ENCODE measurements at regions not wholly inside any gene's neighbourhood (a gene's known extent, or its start where the extent isn't known, plus 50 kb on each side); places are given as distances from the start of the nearest gene placed in this dataset.

GRCh38 chr1:38141483-38141882 lies 94.9 kb upstream of the POU3F1 start:
- Histone ChIP-seq H3K9me3 (peaks cover 0 to 6% (median 0%) of the 10 kb centered on the region in 4 donors), H3K36me3 (no peaks in the 10 kb centered on the region), H3K27ac (no peak overlapping the region), H3K4me1 (peaks cover 0 to 20% (median 0%) of the 10 kb centered on the region in 4 donors), H3K27me3 (no peaks in the 10 kb centered on the region), H3K4me3 (no peak overlapping the region)
- DNase-seq, result no peak
- TF ChIP-seq POLR2A (IDR thresholded peaks at IDR 0.05) (no peak), CTCF (IDR thresholded peaks at IDR 0.05) (no peak)

GRCh38 chr1:38139738-38140487 lies 93.3 kb upstream of the POU3F1 start:
- TF ChIP-seq CTCF (IDR thresholded peaks at IDR 0.05) (no peak), POLR2A (IDR thresholded peaks at IDR 0.05) (no peak)
- Histone ChIP-seq H3K27me3 (no peaks in the 10 kb centered on the region), H3K9me3 (no peaks in the 10 kb centered on the region), H3K4me1 (peaks cover 0 to 20% (median 0%) of the 10 kb centered on the region in 4 donors), H3K27ac (no peak overlapping the region), H3K4me3 (no peak overlapping the region), H3K36me3 (no peaks in the 10 kb centered on the region)
- DNase-seq, result no peak

- Histone ChIP-seq H3K4me3 (no peak overlapping the region), H3K27me3 (no peaks in the 10 kb centered on the region), H3K9me3 (no peaks in the 10 kb centered on the region), H3K4me1 (peaks cover 0 to 20% (median 0%) of the 10 kb centered on the region in 4 donors), H3K27ac (peak overlapping the region in 1 of 4 donors; percentile 12), H3K36me3 (no peaks in the 10 kb centered on the region)
- no peak for TF ChIP-seq CTCF (IDR thresholded peaks at IDR 0.05)
- TF ChIP-seq POLR2A (IDR thresholded peaks at IDR 0.05), result no peak
- DNase-seq, result peak in 1 of 3 donors; percentile 51
Measured at GRCh38 chr1:38138498-38139233, 92.1 kb upstream of the POU3F1 start.

- Histone ChIP-seq H3K4me3 (no peak overlapping the region), H3K4me1 (peaks cover 0 to 20% (median 0%) of the 10 kb centered on the region in 4 donors), H3K36me3 (no peaks in the 10 kb centered on the region), H3K9me3 (no peaks in the 10 kb centered on the region), H3K27ac (no peak overlapping the region), H3K27me3 (no peaks in the 10 kb centered on the region)
- no peak for DNase-seq
- TF ChIP-seq CTCF (IDR thresholded peaks at IDR 0.05) (no peak), POLR2A (IDR thresholded peaks at IDR 0.05) (no peak)
Measured at GRCh38 chr1:38137164-38137563, 90.6 kb upstream of the POU3F1 start.

- H3K27ac ChIP-seq, result no peak overlapping the region
- H3K27me3 ChIP-seq, result no peaks in the 10 kb centered on the region
- TF ChIP-seq CTCF (IDR thresholded peaks at IDR 0.05) (no peak), POLR2A (IDR thresholded peaks at IDR 0.05) (no peak)
- no peak for DNase-seq
- H3K9me3 ChIP-seq, result no peaks in the 10 kb centered on the region
- no peaks in the 10 kb centered on the region for H3K36me3 ChIP-seq
- peaks cover 0 to 20% (median 0%) of the 10 kb centered on the region in 4 donors for H3K4me1 ChIP-seq
- H3K4me3 ChIP-seq, result no peak overlapping the region
Measured at GRCh38 chr1:38135625-38136414, 89.2 kb upstream of the POU3F1 start.
